ENCODE measurements at regions not wholly inside any gene's neighbourhood (a gene's known extent, or its start where the extent isn't known, plus 50 kb on each side); places are given as distances from the start of the nearest gene placed in this dataset.

GRCh38 chr10:3911241-3911640 lies 126.2 kb upstream of the KLF6 start:
- no peak for DNase-seq (ENCODE audit: low spot score)
- peak overlapping the region in 1 of 2 donors; percentile 38 for H3K4me3 ChIP-seq
- H3K4me1 ChIP-seq, result peaks cover 0 to 4% of the 10 kb centered on the region in 2 donors
- H3K27ac ChIP-seq, result peak overlapping the region; percentile 66 to 88
- TF ChIP-seq CTCF (IDR thresholded peaks at IDR 0.05), result no peak
- no peaks in the 10 kb centered on the region for H3K27me3 ChIP-seq
- no peaks in the 10 kb centered on the region for H3K9me3 ChIP-seq
- no peaks in the 10 kb centered on the region for H3K36me3 ChIP-seq

GRCh38 chr10:3909339-3909738 lies 124.3 kb upstream of the KLF6 start:
- no peak overlapping the region for H3K4me3 ChIP-seq
- H3K4me1 ChIP-seq, result peaks cover 0 to 4% of the 10 kb centered on the region in 2 donors
- H3K36me3 ChIP-seq, result no peaks in the 10 kb centered on the region
- TF ChIP-seq CTCF (IDR thresholded peaks at IDR 0.05), result no peak
- H3K9me3 ChIP-seq, result peaks cover 0 to 5% of the 10 kb centered on the region in 2 donors
- H3K27me3 ChIP-seq, result no peaks in the 10 kb centered on the region
- no peak overlapping the region for H3K27ac ChIP-seq
- no peak for DNase-seq (ENCODE audit: low spot score)

- peaks cover 0 to 5% of the 10 kb centered on the region in 2 donors for H3K4me1 ChIP-seq
- TF ChIP-seq CTCF (IDR thresholded peaks at IDR 0.05), result no peak
- no peaks in the 10 kb centered on the region for H3K27me3 ChIP-seq
- H3K9me3 ChIP-seq, result peaks cover 0 to 5% of the 10 kb centered on the region in 2 donors
- DNase-seq (ENCODE audit: low spot score), result no peak
- peak overlapping the region in 1 of 2 donors; percentile 9 for H3K27ac ChIP-seq
- H3K4me3 ChIP-seq, result no peak overlapping the region
- H3K36me3 ChIP-seq, result no peaks in the 10 kb centered on the region
Measured at GRCh38 chr10:3908183-3908582, 123.2 kb upstream of the KLF6 start.

GRCh38 chr10:3907514-3907913 lies 122.5 kb upstream of the KLF6 start:
- no peak overlapping the region for H3K4me3 ChIP-seq
- peaks cover 0 to 12% of the 10 kb centered on the region in 2 donors for H3K4me1 ChIP-seq
- no peak for TF ChIP-seq CTCF (IDR thresholded peaks at IDR 0.05)
- DNase-seq (ENCODE audit: low spot score), result peak; percentile 73
- H3K27me3 ChIP-seq, result no peaks in the 10 kb centered on the region
- peaks cover 0 to 5% of the 10 kb centered on the region in 2 donors for H3K9me3 ChIP-seq
- no peaks in the 10 kb centered on the region for H3K36me3 ChIP-seq
- peak overlapping the region; percentile 8 to 9 for H3K27ac ChIP-seq

GRCh38 chr10:3906511-3907111 lies 121.6 kb upstream of the KLF6 start:
- TF ChIP-seq CTCF (IDR thresholded peaks at IDR 0.05), result no peak
- peaks cover 0 to 5% of the 10 kb centered on the region in 2 donors for H3K9me3 ChIP-seq
- H3K27ac ChIP-seq, result peak overlapping the region; percentile 8 to 59
- no peaks in the 10 kb centered on the region for H3K27me3 ChIP-seq
- DNase-seq (ENCODE audit: low spot score), result no peak
- H3K36me3 ChIP-seq, result no peaks in the 10 kb centered on the region
- H3K4me3 ChIP-seq, result no peak overlapping the region
- peaks cover 0 to 18% of the 10 kb centered on the region in 2 donors for H3K4me1 ChIP-seq

All from right atrium auricular region (tissue), 2 donors.